HG03558 (cell line): ENCODE measurements at regions not wholly inside any gene's neighbourhood (a gene's known extent, or its start where the extent isn't known, plus 50 kb on each side); places are given as distances from the start of the nearest gene placed in this dataset.
"Not testable (repeated sequence)": the region's sequence is repeated elsewhere in the genome, so short reads cannot be mapped to it uniquely, and the experiment has no call there.

Experiments
- ATAC-seq: cut with Tn5 transposase; IDR thresholded peaks from one replicate; pipeline ENCODE4 v1.9.1; 2021; ENCODE audit warnings: moderate number of reproducible peaks; ENCODE audit not compliant: unreplicated experiment; ENCODE audit errors: extremely low read depth

- ATAC-seq = no peak
These were observed 50.7 kb upstream of the TNFSF4 start for GRCh38 chr1:173257805-173258204.

- no peak for ATAC-seq
These were observed 51.5 kb upstream of the TNFSF4 start for GRCh38 chr1:173258479-173259264.

DNA sequence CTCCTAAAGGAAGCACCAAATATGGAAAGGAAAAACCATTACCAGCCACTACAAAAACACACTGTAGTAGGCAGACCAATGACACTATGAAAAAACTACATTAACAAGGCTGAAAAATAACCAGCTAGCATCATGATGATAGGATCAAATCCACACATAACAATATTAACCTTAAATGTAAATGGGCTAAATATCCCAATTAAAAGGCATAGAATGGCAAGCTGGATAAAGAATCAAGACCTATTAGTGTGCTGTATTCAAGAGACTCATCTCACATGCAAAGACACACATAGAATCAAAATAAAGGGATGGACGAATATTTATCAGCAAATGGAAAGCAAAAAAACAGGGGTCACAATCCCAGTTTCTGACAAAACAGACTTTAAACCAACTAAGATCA, 53.2 kb upstream of the TNFSF4 start:
- ATAC-seq = not testable (repeated sequence)

GRCh38 chr1:173266841-173267240, 59.7 kb upstream of the TNFSF4 start:
- no peak for ATAC-seq

DNA sequence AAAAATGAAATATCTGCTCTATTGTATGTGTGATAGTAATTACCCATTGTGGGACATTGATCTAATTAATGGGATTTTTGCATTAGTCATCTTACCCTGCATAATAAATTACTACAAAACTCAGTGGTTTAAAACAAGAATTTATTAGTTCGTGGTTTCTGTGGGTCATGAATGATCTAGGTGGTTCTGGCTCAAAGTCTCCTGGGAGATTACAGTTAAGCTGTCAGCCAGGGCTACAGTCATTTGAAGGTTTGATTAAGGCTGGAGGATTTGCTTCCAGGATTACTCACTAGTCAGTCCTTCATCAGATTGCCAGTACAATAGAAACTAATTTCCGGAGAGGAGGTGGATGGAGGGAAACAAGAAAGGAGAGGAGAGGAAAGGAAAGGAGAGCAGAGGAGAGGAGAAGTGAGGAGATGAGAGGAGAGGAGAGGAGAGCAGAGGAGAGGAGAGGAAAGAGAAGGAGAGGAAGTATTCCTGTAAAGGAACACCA, 60.4 kb upstream of the TNFSF4 start:
- no peak for ATAC-seq

- no peak for ATAC-seq
These were observed 61.1 kb upstream of the TNFSF4 start for GRCh38 chr1:173268261-173268660.

GRCh38 chr1:173268786-173269277, 61.7 kb upstream of the TNFSF4 start:
- ATAC-seq = no peak

DNA sequence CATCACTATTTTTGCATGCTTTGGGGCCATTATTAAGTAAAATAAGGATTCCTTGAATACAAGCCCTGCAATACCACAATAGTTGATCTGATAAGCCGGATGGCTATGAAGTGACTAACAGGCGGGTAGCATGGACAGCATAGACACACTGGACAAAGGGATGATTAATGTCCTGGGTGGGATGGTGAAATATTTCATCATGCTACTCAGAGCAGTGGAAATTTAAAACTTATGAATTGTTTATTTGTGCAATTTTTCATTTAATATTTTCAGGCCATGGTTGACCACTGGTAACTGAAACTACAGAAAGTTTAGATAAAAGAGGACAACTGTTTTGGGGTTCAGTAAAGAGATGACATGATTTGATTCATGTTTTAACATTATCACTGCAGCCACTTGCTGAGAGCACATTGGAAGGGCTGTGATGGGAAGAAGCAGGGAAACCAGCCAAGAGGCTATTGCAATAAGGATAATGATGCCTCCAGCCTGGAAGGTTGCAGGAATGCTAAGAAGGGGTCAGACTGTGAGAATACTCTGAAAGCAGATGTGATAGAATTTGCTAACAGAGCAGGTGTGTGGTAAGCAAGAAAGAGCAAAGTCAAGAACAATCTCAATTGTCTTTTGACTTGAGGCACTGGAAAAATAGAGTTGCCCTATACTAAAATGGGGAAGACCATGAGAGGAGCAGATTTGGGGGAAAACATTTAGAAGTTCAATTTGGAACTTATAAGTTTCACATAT, 62.5 kb upstream of the TNFSF4 start:
- no peak for ATAC-seq

GRCh38 chr1:173270243-173270642, 63.1 kb upstream of the TNFSF4 start:
- ATAC-seq = no peak

GRCh38 chr1:173271021-173271420, 63.9 kb upstream of the TNFSF4 start:
- not testable (repeated sequence) for ATAC-seq

GRCh38 chr1:173275496-173275895, 68.4 kb upstream of the TNFSF4 start:
- no peak for ATAC-seq

DNA sequence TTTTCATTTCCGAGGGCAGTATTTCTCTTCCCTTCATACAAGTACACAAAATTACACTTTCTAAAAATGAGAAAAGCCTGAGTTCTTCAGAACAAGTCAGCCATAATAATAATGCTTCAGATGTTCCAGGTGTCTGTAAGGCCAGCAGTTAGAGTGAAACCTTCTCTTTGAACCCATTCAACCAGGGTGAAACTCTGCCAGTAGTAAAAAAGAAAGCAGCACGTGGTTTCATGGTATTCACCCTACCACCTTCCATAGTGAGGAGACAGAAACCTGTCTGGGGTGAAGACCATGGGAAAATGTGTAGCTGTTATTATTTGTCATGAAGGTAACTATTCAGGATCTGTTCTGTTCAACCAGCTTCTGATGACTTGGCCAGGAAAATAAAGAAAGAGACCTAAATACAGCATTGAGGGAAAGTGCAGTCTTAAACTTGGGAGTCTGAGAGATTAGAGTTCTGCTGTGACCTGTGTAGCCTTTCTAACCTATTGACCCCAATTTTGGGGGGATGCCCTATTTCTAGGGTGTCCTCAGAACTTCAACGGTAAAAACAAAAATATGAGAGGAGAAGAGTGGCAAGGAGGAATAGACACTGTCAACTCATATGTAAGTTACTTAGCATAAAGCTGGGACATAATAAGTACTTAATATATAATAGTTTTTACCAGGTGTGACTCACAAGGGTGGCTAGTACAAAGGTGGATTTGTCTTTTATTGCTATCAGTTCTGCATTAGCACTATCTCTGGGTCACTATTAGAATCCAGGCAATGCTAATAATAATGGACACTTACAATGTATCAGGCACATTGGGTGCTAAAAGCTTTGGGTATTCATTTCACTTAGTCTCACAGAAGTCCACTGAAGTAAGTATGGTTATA, 70.0 kb upstream of the TNFSF4 start:
- peak; percentile 75 for ATAC-seq

DNA sequence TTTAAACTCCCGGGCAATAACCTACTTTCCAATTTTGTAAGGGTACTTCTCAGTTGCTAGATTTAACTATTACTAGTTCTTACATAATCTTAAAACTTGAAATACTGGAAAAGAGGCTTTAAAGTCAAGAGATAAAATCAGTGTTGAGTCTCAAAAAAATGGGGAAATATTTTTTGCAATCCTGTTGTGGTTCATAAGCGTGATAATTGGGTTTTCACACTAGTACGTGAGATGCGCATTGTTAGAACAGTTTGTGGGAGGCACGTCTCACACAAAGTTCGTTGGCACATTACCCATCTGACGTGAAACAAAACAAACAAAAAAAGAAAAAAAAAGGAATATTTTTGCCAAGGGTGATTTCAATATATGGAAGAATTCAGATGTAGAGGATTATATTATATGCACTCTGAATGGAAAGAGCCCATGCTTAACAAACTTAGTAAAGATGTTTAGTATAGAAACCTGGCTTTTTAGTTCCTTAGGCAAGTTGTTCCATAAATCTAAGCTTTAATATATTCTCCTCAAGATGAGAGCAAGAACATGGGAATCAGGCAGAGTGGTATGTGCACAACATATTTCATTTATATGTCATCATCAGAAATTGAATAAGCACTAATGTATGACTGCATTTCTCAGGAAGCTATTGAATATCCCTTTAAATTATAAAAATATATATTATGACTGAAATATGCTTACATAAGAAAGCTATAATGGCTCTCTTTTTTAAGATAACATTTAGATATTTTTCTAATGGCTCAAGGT, 73.9 kb upstream of the TNFSF4 start:
- ATAC-seq = no peak

- ATAC-seq = no peak
These were observed 77.9 kb upstream of the TNFSF4 start for GRCh38 chr1:173285048-173285447.

- no peak for ATAC-seq
These were observed 80.7 kb upstream of the TNFSF4 start for GRCh38 chr1:173287785-173288184.

- ATAC-seq = no peak
These were observed 86.6 kb upstream of the TNFSF4 start for GRCh38 chr1:173293756-173294155.

DNA sequence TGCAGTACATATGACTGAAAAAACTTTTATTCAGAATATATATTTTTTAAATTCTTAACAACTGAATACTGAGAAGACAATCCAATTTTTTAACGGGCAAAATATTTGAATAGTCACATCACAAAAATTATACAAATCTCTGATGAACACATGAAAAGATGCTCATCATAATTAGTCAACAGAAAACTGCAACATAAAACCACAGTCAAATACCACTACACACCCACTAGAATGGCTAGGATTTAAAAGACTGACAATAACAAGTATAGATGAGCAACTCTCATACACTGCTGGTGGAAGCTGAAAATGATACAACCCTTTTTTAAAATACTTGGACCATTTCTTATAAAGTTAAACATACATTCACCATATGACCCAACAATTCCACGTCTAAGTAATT, 87.7 kb upstream of the TNFSF4 start:
- ATAC-seq = no peak

- no peak for ATAC-seq
These were observed 88.3 kb upstream of the TNFSF4 start for GRCh38 chr1:173295391-173295790.

DNA sequence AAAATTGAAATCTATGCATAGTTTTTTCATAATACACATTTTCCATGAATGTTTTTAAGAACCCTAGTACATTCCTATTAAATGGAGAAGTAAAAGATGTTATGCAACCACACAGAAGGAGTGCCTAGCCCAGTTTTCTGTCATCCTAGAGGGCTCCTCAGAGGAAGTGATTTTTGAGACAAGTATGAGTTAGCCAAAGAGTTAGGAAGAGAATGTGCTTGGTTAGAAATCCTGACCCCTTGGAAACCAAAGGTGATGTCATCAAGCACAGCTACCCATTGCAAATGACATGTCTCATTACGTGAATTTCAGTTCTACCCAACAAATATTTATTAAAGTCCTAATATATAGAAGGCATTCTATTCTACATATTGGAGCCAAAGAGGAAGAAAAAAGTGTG, 88.9 kb upstream of the TNFSF4 start:
- no peak for ATAC-seq
